GM19467 (cell line): ENCODE measurements at regions not wholly inside any gene's neighbourhood (a gene's known extent, or its start where the extent isn't known, plus 50 kb on each side); places are given as distances from the start of the nearest gene placed in this dataset.

ENCODE experiments used
- ATAC-seq: cut with Tn5 transposase; IDR thresholded peaks from one replicate; pipeline ENCODE4 v1.9.1; 2021; ENCODE audit warnings: mild to moderate bottlenecking, moderate library complexity; ENCODE audit not compliant: unreplicated experiment

- ATAC-seq = no peak
Observed at GRCh38 chr3:159797771-159798170, 190.9 kb upstream of the IL12A start.

- ATAC-seq = no peak
Observed at GRCh38 chr3:159798951-159799350, 189.7 kb upstream of the IL12A start.

GRCh38 chr3:159800434-159801155 is 188.0 kb upstream of the IL12A start:
- no peak for ATAC-seq

- ATAC-seq = no peak
Observed at GRCh38 chr3:159802864-159803263, 185.8 kb upstream of the IL12A start.

GRCh38 chr3:159803459-159803858 is 185.2 kb upstream of the IL12A start:
- no peak for ATAC-seq

- peak; percentile 95 for ATAC-seq
Observed at GRCh38 chr3:159804726-159805410, 183.8 kb upstream of the IL12A start.

- ATAC-seq = peak; percentile 17
Observed at GRCh38 chr3:159805411-159805772, 183.2 kb upstream of the IL12A start.

- no peak for ATAC-seq
Observed at GRCh38 chr3:159806412-159806811, 182.2 kb upstream of the IL12A start.

GRCh38 chr3:159807137-159808040 is 181.2 kb upstream of the IL12A start:
- no peak for ATAC-seq

- no peak for ATAC-seq
Observed at GRCh38 chr3:159813822-159814531, 174.7 kb upstream of the IL12A start.

- ATAC-seq = no peak
Observed at GRCh38 chr3:159816512-159816911, 172.1 kb upstream of the IL12A start.

- ATAC-seq = no peak
Observed at GRCh38 chr3:159817126-159817525, 171.5 kb upstream of the IL12A start.

- no peak for ATAC-seq
Observed at GRCh38 chr3:159817571-159817970, 171.1 kb upstream of the IL12A start.

GRCh38 chr3:159818399-159818798 is 170.2 kb upstream of the IL12A start:
- no peak for ATAC-seq

GRCh38 chr3:159818997-159819500 is 169.6 kb upstream of the IL12A start:
- ATAC-seq = no peak

- ATAC-seq = no peak
Observed at GRCh38 chr3:159819676-159820075, 169.0 kb upstream of the IL12A start.

GRCh38 chr3:159821110-159821509 is 167.5 kb upstream of the IL12A start:
- no peak for ATAC-seq

GRCh38 chr3:159821736-159822135 is 166.9 kb upstream of the IL12A start:
- ATAC-seq = no peak

- ATAC-seq = no peak
Observed at GRCh38 chr3:159823780-159824179, 164.9 kb upstream of the IL12A start.

- ATAC-seq = no peak
Observed at GRCh38 chr3:159824333-159824732, 164.3 kb upstream of the IL12A start.
